HG02970 (cell line): ENCODE measurements at regions not wholly inside any gene's neighbourhood (a gene's known extent, or its start where the extent isn't known, plus 50 kb on each side); places are given as distances from the start of the nearest gene placed in this dataset.
"Not testable (repeated sequence)": the region's sequence is repeated elsewhere in the genome, so short reads cannot be mapped to it uniquely, and the experiment has no call there.

Experiments
- ATAC-seq: cut with Tn5 transposase; IDR thresholded peaks from one replicate; pipeline ENCODE4 v1.9.1; 2021; ENCODE audit warnings: mild to moderate bottlenecking, moderate library complexity, moderate number of reproducible peaks; ENCODE audit not compliant: unreplicated experiment, low FRiP score

DNA sequence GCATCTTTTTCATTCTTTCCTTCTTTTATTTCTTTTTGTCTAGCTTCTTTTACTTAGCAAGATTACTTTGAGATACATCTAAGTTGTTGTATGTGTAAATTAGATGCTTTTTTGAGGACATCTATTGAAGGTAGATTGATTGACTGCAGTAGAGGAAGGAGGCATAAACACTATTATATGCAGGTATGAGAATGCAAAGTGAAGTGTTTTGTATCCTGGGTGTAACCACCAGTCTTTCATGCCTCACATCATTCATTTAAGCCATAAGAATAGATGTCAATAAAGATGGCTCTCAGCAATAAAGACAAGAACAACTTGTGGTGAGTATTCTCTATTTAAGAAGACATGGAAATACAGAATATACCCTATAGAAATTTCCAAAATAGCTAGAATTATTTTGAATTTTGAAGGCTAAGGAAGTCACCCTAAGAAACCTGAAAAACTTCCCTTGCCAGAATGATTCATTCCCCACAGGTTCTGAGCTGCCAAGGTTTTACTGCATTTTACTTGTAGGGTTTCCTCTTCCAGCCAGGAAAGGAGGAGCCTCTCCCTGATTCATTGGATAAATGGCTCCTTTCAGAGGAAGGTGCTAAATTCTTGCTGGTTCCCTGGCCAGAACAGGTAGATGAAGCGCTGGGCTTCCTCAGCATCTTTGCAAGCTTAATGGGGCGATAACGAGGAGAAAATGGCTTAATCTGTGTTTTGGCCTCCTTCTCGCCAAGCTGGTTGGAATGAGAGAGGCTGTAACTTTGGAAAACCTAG is 279.8 kb upstream of the SLC14A2 start:
- no peak for ATAC-seq

DNA sequence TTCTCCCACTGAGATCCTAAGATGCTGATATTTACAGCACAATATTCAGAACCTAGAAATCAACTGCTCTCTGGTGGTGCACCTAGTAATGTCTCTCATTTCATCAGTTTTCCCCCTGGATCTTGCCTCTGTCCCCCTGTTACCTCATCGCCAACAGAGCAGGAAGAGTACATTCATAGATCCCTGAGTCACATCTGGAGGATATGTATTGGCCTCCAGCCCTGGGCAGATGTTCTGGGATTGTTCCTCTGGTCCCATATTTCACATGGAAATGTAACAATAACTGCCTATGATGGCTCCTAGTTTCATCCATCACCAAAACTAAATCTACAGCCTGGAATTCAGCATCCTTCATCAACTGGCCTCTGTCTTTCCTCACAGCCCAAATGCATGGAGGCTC is 278.8 kb upstream of the SLC14A2 start:
- no peak for ATAC-seq

DNA sequence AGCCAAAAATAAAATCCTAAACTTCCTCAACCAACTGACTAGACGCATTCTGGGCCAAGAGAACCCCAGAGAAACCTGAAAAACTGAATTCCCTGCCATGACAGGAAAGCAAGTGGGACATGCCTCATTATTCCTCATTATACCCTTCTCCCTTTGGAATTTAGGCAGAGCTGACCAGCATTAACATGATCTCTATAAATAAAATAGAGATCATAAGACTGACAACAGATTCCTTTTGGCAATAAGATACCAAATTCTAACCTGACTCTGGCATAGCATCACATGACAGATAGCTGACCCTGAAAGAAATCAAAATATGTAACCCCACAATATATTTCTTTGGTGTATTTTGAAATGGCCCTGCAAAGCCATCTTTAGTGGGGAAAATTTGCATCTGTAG is 277.8 kb upstream of the SLC14A2 start:
- ATAC-seq, result no peak

DNA sequence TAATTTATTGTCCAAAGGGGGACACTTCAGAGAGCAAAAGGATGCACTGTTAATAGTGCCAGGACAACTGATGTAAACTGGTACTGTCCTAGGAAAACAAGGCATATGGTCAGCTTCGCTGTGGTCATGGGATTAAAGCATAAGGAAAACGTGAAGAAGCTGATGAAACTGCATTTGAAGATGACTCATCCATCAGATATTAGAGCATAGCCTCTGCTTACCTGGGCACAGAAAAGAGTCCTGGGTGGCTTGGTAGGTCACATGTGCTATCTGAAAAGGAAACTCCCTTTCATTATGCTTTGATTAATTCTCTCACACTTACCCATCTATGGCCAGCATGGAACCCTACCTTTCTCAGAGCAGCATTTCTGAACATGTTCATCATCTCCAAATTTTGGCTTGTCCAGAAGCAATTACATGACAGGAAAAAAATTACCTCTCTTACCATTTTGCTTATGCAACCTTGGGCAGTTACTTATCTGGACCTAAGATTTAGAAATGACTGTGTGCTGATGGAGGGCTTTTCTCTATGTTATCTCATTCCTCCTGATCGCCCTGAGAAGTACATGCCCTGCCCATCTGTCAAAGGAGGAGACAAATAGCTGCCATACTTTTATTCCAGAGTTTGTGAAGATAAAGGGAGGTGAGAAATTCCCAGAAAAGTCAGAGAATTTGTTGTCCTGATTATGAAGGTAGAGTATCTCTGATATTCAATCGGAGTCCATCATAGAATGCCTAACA is 275.3 kb upstream of the SLC14A2 start:
- no peak for ATAC-seq

DNA sequence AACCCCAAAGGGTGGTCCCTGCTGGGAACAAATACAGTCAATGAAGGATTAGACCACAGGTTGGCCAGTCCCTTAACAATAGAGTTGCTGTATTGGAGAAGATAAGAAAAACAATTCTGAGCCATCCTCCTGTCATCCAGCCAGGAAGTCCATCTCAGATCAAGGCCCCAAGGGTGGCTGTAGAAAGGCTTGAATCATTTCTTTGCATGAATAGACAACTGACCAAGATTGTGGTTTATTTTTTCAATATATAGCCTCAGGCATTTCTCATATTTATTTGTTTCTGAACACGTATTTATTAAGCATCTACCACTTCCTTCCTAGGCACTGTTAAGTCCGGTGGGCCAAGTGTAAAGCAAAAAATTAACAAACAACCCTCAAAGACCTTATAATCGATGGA is 274.4 kb upstream of the SLC14A2 start:
- no peak for ATAC-seq

DNA sequence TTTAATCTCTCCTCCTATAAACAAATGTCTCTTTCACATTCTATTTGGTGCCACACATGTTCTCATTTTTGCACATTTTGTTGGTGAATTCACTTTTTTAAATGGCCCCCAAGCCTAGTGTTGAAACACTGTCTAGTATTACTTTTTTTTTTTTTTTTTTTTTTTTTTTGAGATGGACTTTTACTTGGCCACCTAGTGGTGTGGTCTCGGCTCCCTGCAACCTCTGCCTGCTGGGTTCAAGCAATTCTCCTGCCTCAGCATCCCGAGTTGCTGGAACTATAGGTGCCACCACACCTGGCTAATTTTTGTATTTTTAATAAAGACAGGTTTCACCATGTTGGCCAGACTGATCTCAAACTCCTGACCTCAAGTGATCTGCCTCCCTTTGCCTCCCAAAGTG is 273.8 kb upstream of the SLC14A2 start:
- no peak for ATAC-seq

DNA sequence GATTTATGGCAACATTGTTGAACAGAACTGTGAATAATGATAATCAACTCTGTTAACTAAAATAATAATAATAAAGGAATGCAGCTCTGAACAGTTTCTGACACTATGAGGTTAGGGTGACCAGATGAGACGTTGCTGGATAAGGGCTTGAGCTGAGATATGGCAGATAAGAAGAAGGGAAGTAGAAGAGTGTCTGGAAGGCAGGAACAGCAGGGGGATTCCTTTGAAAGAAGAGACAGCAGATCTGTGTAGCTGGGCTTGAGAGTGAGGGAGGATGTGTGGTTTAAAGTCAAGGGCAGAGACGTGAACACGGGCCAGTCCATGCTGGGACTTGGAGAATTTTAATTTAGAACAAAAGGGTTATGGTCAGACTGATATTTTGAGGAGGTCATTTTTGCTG is 273.1 kb upstream of the SLC14A2 start:
- ATAC-seq, result no peak

DNA sequence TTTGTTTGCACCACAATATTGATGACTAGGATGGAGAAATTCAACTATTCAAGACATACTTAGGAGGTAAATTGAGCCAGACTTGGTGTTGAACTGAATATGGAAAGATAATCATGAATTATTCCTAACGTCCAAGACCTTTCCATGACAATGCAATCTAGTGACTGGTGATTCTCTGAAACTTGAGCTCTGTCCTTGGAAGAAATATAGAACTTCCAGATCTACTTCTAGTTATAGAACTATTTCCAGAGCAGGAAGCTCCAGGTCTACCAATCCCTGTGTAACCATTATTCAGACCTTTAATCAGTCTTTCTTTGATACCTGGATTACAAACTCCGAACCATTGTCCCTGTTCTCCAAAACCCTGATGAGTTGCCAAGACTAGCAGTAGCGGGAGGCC is 272.6 kb upstream of the SLC14A2 start:
- no peak for ATAC-seq

DNA sequence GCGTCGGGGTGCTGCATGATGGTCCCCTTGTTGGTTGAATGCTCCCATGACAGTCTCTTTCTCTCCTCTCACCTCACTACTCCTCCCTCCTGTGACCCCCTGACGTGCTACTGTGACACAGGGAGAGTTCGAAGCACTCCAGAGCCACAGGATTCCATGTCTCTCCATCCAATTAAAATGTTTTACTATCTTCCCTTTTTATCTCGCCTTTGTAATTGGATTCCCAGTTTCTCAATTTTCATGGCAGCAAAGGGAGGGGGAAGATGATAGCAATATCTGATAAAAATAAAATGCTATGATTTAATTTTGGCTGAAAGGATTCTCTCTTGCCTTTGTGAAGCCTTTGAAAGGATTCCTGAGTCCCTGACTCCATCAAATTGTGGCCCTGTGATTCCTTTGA is 271.9 kb upstream of the SLC14A2 start:
- ATAC-seq, result no peak

DNA sequence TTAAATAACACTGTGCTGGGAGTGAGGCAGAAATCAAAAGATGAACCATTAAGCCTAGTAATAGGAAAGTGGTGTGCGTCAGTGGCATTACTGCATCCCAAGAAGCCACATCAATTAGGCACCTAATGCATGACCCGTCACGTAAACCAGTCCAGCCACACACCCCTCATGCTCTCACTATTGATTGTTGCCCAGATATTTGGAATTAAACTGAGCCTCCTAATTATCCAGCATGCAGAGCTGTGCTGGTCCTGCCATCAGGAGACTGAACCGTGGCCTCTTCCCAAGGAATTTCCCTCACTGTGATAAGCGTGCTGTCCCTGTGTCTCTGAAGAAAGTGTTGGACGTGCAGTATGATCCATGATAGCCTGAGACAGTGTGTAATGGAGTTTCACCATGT is 270.6 kb upstream of the SLC14A2 start:
- ATAC-seq, result not testable (repeated sequence)

DNA sequence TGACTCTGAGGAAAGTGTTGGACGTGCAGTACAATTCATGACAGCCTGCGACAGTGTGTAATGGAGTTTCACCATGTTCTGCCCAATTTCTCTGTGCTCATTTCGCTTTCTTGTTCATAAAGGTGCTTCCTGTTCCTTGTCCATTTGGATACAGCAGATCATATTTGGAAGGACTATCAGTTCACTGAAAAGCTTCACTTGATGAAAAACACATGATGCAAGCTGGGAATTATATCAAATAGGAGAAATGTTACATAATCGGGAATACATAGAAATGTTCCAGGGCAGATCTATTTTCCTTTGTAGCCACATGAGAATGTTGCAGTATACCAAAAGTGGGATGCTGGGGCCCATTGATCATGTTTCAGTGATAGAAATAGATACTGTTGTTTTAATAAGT is 266.3 kb upstream of the SLC14A2 start:
- no peak for ATAC-seq

DNA sequence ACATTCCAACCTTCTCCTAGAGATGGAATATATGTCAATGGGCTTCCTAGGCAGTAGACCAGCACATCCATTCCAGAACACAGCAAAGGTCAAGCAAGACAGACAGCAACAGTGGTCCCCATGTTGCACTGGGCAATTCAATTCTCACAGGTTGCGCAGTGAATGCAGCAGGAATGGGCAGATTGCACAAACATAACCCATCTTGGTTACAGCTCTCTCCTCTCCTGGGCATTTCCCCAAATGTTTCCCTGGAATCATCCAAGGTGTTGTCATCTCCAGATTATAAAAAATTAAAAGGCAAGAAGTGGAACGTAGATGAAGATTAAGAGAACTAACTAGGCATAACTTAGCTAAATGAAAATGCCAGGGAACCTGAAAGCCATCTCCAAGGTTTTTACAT is 265.8 kb upstream of the SLC14A2 start:
- no peak for ATAC-seq

DNA sequence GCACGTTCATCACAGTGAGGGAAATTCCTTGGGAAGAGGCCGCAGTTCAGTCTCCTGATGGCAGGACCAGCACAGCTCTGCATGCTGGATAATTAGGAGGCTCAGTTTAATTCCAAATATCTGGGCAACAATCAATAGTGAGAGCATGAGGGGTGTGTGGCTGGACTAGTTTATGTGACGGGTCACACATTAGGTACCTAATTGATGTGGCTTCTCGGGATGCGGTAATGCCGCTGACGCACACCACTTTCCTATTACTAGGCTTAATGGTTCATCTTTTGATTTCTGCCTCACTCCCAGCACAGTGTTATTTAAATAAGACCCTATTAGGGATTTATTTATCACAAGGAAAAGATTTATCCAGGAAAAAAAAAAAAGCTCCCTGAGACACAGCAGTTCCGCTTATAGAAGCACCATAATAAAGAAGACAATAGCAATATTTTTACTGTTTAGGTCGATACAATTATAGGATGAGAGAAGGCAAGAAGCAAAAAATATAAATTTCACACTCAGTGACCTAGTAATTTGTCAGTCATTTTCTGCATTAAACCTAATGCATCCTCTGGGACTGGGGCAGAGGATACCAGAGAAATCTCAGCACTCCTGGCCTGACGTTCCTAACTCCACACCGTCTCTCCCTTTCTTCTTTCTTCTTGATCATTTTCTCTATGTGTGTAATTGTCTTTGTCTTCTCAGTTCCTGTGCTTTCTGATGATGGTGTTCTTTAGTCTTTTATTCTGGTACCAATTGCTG is 264.7 kb upstream of the SLC14A2 start:
- no peak for ATAC-seq

DNA sequence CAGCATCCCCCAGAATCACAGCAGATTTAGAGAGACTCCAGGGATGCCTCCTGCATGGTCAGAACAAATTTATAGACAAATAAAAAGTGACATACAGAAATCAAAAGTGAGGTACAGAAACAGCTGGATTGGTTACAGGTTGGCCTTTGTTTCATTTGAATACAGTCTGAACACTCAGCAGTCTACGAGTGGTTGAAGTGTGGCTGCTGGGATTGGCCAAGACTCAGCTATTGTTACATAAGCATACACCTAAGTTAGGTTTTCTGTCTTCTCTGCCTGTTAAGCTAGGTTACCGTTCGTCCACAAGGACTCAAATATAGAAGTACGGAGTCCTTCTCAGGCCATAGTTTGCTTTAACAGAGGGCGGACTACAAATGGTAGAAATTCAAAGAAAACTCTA is 262.4 kb upstream of the SLC14A2 start:
- no peak for ATAC-seq

DNA sequence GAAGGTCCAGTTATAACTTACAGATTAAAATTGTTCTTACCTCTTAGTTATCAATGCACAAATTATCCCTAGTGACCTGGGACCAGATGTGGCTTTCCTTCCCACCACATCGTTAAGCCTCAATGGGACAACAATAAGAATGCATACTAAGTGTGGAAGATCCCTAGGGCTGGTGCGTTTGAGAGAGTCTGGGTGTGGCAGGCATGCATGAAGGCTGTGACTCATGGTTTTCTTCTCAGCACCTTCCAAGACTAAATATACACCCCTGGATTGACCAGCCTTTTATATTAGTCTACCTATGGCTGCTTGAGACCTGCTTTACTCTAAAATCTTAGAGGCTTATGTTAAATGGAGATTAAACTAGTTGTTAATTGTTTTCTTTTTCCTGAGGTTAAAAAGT is 261.7 kb upstream of the SLC14A2 start:
- no peak for ATAC-seq

DNA sequence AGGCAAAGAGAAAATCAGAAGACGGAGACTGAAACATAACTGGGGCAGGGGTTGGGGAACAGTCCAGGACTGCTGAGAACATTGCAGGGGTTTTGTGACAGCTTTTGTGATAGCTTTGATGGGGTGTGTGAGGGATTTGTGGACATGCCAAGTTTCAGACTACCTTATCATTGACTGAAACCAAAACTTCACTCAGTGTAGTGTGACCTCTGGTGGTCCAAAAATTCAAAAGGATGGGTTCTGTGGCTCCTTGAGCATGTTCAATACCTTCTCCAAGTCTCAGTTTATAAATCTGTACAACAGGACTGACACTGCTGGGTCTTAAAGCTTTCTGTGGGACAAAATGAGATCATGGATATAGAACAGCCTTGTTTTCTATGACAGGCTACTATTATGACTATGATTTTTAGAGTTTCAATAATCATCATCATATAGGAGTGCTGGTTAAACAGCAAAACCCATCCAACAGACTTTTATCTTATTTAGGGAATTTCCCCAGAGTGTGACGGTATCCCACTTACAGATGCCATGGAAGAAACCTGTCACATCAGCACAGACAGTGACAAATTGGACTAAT is 259.2 kb upstream of the SLC14A2 start:
- no peak for ATAC-seq

DNA sequence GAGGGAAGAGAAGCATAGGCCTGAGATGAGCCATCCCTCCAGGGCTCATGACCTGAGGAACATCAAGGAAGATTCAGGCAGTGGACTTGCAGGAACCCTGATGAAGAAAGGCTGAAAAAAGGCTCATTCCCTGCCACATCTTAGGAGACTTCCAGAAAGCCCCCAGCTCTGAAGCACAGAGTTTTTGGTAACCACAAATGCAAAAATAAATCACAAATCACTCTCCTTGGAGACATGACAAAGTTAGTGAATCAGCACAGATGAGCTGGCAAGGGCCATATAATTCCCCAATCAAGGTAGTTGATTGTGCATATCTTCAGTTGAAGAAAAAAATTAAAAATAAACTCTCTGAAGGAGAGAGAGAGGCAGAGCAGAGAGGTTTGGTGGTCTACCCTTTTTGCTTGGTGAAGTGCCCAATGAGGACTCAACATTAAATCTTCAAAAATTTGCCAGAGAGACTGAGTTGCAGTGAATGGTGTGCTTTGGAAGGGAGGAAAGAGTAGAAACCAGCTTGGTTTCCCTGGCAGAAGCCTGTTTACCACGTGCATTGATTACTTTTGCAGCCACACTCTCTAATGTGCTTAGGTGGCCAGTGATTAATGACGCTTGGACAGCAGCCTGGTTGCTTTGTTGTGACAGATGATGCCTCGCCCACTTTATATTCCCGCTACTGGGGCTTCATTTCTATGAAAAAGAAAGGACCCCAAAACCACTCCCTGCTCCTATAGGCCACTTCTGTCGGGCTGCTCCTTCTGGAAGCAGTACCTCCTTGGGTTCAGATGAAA is 257.4 kb upstream of the SLC14A2 start:
- ATAC-seq, result no peak

DNA sequence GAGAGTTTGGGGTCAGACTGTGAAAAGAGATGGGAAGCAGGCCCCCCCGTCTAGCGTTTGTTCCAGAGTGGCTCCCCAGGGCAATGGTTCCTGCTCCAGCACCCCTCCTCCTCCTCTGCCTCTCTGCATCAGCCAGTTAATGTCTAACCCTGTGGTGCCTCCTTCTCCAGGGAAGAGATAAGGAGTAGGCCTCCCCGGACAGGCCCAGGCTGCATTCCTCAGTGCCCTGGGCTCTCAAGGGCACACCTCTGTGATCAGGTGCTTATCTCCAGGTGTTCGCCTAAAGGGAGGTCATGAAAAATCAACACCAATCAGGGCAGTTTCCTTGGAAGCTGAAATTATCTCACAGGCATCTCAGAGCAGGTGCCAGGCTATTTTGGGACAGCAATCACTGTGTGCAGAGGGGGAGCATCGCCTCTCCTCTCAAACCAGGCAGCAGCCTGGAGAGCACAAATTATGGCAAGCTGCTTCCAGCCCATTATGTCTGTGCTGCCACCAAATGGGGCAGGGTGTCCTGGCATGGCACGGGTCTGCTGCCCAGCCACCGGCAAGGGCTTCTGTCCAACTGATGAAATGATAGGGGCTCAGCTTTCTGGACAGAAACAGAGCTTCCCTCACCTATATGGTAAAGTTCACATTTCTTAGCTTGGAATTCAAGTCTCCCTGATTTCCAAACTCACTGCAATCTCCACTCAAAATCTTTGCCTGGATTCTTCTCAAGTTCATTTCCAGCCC is 255.8 kb upstream of the SLC14A2 start:
- ATAC-seq, result no peak

DNA sequence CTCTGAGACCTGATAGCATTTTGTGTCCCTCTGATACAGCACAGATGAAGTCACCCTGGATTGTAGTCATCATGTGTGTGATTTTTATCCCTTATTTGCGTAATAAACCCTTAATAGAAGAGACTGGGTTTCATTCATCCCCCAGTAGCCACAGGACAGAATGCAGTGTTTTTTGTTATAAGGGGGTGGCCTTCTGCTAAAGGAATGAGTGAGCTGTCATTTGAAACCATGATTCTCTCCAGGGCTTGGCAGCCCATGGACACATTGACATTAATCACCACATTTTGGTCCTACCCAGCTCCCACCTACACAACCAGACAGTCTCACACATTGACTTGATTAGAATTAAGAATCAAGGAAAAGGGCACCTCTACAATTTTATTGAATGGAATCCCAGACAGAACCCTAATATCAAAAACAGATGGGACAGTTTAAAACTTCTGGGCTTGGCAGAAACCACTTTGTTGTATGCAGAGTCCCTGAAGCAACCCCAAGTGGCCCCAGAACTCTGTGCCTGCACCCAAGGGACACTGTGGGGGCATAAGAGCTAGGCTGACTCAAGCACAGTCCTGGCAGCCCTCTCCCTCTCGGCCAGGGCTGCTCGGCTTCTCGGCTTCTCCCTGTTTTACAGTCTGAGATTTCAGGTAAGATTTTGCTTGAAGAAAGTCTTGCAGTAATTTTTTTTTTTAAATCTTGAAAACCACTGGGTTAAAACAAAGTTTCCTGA is 254.0 kb upstream of the SLC14A2 start:
- ATAC-seq, result no peak
